SH-SY5Y (cell line): ENCODE measurements at regions not wholly inside any gene's neighbourhood (a gene's known extent, or its start where the extent isn't known, plus 50 kb on each side); places are given as distances from the start of the nearest gene placed in this dataset.

ENCODE experiments used
- GATA2 ChIP-seq: IDR thresholded peaks from 2 replicates; pipeline ENCODE4 v1.6.1; 2011; ENCODE audit warnings: mild to moderate bottlenecking, low read depth, low read length
- GATA3 ChIP-seq: IDR thresholded peaks from 2 replicates; pipeline ENCODE4 v1.6.1; 2011; ENCODE audit warnings: low read depth, mild to moderate bottlenecking, low read length, moderate library complexity

GRCh38 chr4:156593464-156593863 is 378.1 kb downstream of the PDGFC start:
- TF ChIP-seq GATA3 (no peak), GATA2 (no peak)
